H1 (cell line): ENCODE measurements at regions not wholly inside any gene's neighbourhood (a gene's known extent, or its start where the extent isn't known, plus 50 kb on each side); places are given as distances from the start of the nearest gene placed in this dataset.

Experiments used
- BACH1 ChIP-seq: IDR thresholded peaks from 2 replicates; pipeline ENCODE4 v1.6.1; 2012; ENCODE audit warnings: low read length, improper control_type of control experiment
- CBX8 ChIP-seq: fragments of 300-800, 300-1000 bp; sonication (generic); IDR thresholded peaks from 2 replicates; pipeline ENCODE4 v1.7.1; 2016; ENCODE audit warnings: low read depth, low read length, borderline replicate concordance
- EP300 ChIP-seq, 2 experiments: IDR thresholded peaks; 1 replicate in 1 of 2; 2 replicates in 1 of 2; pipeline ENCODE4 v1.6.1; 2011 to 2012; ENCODE audit warnings: low read depth in 2 of 2, low read length in 2 of 2, mild to moderate bottlenecking in 2 of 2, borderline replicate concordance in 1 of 2, inconsistent platforms in 1 of 2, moderate library complexity in 1 of 2
- JUND ChIP-seq: IDR thresholded peaks from 2 replicates; pipeline ENCODE4 v1.6.1; 2011; ENCODE audit warnings: mild to moderate bottlenecking, improper control_type of control experiment, low read length
- MAX ChIP-seq: IDR thresholded peaks from 2 replicates; pipeline ENCODE4 v1.6.1; 2012; ENCODE audit warnings: inconsistent platforms
- TCF12 ChIP-seq: IDR thresholded peaks from 2 replicates; pipeline ENCODE4 v1.6.1; 2011; ENCODE audit warnings: low read depth, mild to moderate bottlenecking, low read length
- TF ChIP-seq, protein P1 (sequence below): fragments of 300-600 bp; sonication (generic); IDR thresholded peaks from 2 replicates; pipeline ENCODE4 v1.7.1; 2012; ENCODE audit warnings: low read length, moderate library complexity, mild to moderate bottlenecking, inconsistent platforms; ENCODE audit not compliant: insufficient replicate concordance

- TF ChIP-seq, protein P1, sequence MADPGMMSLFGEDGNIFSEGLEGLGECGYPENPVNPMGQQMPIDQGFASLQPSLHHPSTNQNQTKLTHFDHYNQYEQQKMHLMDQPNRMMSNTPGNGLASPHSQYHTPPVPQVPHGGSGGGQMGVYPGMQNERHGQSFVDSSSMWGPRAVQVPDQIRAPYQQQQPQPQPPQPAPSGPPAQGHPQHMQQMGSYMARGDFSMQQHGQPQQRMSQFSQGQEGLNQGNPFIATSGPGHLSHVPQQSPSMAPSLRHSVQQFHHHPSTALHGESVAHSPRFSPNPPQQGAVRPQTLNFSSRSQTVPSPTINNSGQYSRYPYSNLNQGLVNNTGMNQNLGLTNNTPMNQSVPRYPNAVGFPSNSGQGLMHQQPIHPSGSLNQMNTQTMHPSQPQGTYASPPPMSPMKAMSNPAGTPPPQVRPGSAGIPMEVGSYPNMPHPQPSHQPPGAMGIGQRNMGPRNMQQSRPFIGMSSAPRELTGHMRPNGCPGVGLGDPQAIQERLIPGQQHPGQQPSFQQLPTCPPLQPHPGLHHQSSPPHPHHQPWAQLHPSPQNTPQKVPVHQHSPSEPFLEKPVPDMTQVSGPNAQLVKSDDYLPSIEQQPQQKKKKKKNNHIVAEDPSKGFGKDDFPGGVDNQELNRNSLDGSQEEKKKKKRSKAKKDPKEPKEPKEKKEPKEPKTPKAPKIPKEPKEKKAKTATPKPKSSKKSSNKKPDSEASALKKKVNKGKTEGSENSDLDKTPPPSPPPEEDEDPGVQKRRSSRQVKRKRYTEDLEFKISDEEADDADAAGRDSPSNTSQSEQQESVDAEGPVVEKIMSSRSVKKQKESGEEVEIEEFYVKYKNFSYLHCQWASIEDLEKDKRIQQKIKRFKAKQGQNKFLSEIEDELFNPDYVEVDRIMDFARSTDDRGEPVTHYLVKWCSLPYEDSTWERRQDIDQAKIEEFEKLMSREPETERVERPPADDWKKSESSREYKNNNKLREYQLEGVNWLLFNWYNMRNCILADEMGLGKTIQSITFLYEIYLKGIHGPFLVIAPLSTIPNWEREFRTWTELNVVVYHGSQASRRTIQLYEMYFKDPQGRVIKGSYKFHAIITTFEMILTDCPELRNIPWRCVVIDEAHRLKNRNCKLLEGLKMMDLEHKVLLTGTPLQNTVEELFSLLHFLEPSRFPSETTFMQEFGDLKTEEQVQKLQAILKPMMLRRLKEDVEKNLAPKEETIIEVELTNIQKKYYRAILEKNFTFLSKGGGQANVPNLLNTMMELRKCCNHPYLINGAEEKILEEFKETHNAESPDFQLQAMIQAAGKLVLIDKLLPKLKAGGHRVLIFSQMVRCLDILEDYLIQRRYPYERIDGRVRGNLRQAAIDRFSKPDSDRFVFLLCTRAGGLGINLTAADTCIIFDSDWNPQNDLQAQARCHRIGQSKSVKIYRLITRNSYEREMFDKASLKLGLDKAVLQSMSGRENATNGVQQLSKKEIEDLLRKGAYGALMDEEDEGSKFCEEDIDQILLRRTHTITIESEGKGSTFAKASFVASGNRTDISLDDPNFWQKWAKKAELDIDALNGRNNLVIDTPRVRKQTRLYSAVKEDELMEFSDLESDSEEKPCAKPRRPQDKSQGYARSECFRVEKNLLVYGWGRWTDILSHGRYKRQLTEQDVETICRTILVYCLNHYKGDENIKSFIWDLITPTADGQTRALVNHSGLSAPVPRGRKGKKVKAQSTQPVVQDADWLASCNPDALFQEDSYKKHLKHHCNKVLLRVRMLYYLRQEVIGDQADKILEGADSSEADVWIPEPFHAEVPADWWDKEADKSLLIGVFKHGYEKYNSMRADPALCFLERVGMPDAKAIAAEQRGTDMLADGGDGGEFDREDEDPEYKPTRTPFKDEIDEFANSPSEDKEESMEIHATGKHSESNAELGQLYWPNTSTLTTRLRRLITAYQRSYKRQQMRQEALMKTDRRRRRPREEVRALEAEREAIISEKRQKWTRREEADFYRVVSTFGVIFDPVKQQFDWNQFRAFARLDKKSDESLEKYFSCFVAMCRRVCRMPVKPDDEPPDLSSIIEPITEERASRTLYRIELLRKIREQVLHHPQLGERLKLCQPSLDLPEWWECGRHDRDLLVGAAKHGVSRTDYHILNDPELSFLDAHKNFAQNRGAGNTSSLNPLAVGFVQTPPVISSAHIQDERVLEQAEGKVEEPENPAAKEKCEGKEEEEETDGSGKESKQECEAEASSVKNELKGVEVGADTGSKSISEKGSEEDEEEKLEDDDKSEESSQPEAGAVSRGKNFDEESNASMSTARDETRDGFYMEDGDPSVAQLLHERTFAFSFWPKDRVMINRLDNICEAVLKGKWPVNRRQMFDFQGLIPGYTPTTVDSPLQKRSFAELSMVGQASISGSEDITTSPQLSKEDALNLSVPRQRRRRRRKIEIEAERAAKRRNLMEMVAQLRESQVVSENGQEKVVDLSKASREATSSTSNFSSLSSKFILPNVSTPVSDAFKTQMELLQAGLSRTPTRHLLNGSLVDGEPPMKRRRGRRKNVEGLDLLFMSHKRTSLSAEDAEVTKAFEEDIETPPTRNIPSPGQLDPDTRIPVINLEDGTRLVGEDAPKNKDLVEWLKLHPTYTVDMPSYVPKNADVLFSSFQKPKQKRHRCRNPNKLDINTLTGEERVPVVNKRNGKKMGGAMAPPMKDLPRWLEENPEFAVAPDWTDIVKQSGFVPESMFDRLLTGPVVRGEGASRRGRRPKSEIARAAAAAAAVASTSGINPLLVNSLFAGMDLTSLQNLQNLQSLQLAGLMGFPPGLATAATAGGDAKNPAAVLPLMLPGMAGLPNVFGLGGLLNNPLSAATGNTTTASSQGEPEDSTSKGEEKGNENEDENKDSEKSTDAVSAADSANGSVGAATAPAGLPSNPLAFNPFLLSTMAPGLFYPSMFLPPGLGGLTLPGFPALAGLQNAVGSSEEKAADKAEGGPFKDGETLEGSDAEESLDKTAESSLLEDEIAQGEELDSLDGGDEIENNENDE, result no peak
- TF ChIP-seq BACH1 (no peak), MAX (no peak), JUND (no peak), EP300 (IDR thresholded peaks at IDR 0.05; ENCODE audit: borderline replicate concordance in 1 of 2, low read depth in 2 of 2, low read length in 2 of 2) (no peak), CBX8 (no peak), TCF12 (no peak)
Measured at GRCh38 chr15:81469154-81469553, 95.1 kb upstream of the TMC3 start (continued).
